ENCODE measurements at regions not wholly inside any gene's neighbourhood (a gene's known extent, or its start where the extent isn't known, plus 50 kb on each side); places are given as distances from the start of the nearest gene placed in this dataset.
"Not testable (repeated sequence)": the region's sequence is repeated elsewhere in the genome, so short reads cannot be mapped to it uniquely, and the experiment has no call there.

- TF ChIP-seq PPARA (CRISPR knock-in tag; IDR thresholded peaks at IDR 0.05; ENCODE audit: borderline replicate concordance), result no peak
- TF ChIP-seq RARB (CRISPR knock-in tag; IDR thresholded peaks at IDR 0.05), result no peak
- TF ChIP-seq ZNF70 (CRISPR knock-in tag; IDR thresholded peaks at IDR 0.05), result no peak
- no peak for TF ChIP-seq TCF4 (CRISPR knock-in tag; IDR thresholded peaks at IDR 0.05; ENCODE audit: borderline replicate concordance)
- no peak for TF ChIP-seq ARNTL (CRISPR knock-in tag; IDR thresholded peaks at IDR 0.05; ENCODE audit: borderline replicate concordance, low read depth)
- no peak for TF ChIP-seq CREB5 (CRISPR knock-in tag; IDR thresholded peaks at IDR 0.05; ENCODE audit: low read depth)
- TF ChIP-seq ZFP3 (CRISPR knock-in tag; IDR thresholded peaks at IDR 0.05), result no peak
- TF ChIP-seq TSHZ2 (CRISPR knock-in tag; IDR thresholded peaks at IDR 0.05), result no peak
Observed at GRCh38 chr6:43885399-43886066, 115.5 kb downstream of the VEGFA start.

DNA sequence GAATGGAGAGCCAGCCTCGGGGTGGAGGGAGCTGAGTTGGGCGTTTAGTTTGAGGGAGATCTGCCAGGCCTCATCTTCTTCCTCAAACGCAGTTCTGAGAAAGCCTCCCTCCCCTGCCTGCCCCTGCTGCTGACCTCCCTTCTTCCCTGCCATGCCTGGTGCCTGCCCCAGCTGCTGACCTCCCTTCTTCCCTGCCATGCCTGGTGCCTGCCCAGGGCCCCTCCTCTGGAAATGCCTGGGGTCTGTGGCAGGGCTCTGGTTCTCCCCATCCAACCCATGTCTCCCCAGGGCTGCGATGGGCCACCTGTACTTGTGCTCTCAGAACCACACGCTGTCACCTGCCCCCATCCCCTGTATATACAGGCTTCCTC is 114.6 kb downstream of the VEGFA start:
- TF ChIP-seq BACH2 (CRISPR knock-in tag; IDR thresholded peaks at IDR 0.05; ENCODE audit: borderline replicate concordance) (no peak), TSHZ2 (CRISPR knock-in tag; IDR thresholded peaks at IDR 0.05) (no peak), CREB5 (CRISPR knock-in tag; IDR thresholded peaks at IDR 0.05; ENCODE audit: low read depth) (no peak)
- no peak for ATAC-seq

More at GRCh38 chr6:43885399-43886066, 115.5 kb downstream of the VEGFA start:
- no peak for ATAC-seq

GRCh38 chr6:43883847-43884651 is 114.0 kb downstream of the VEGFA start:
- no peak for ATAC-seq
- TF ChIP-seq, protein P1, sequence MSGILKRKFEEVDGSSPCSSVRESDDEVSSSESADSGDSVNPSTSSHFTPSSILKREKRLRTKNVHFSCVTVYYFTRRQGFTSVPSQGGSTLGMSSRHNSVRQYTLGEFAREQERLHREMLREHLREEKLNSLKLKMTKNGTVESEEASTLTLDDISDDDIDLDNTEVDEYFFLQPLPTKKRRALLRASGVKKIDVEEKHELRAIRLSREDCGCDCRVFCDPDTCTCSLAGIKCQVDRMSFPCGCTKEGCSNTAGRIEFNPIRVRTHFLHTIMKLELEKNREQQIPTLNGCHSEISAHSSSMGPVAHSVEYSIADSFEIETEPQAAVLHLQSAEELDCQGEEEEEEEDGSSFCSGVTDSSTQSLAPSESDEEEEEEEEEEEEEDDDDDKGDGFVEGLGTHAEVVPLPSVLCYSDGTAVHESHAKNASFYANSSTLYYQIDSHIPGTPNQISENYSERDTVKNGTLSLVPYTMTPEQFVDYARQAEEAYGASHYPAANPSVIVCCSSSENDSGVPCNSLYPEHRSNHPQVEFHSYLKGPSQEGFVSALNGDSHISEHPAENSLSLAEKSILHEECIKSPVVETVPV (CRISPR knock-in tag; IDR thresholded peaks at IDR 0.05), result no peak
- TF ChIP-seq OSR1 (CRISPR knock-in tag; IDR thresholded peaks at IDR 0.05) (no peak), ISL1 (CRISPR knock-in tag; IDR thresholded peaks at IDR 0.05) (no peak), TCF4 (CRISPR knock-in tag; IDR thresholded peaks at IDR 0.05; ENCODE audit: borderline replicate concordance) (no peak), ARNTL (CRISPR knock-in tag; IDR thresholded peaks at IDR 0.05; ENCODE audit: borderline replicate concordance, low read depth) (no peak), ZFP3 (CRISPR knock-in tag; IDR thresholded peaks at IDR 0.05) (no peak), CSDC2 (CRISPR knock-in tag; IDR thresholded peaks at IDR 0.05) (no peak), RARB (CRISPR knock-in tag; IDR thresholded peaks at IDR 0.05) (no peak), SNAI2 (CRISPR knock-in tag; IDR thresholded peaks at IDR 0.05) (no peak), ESRRG (CRISPR knock-in tag; IDR thresholded peaks at IDR 0.05) (no peak), ZNF565 (CRISPR knock-in tag; conservative IDR thresholded peaks at IDR 0.05; ENCODE audit: low read depth) (no peak), ZC3H10 (CRISPR knock-in tag; IDR thresholded peaks at IDR 0.05) (no peak), ZNF70 (CRISPR knock-in tag; IDR thresholded peaks at IDR 0.05) (no peak), BACH2 (CRISPR knock-in tag; IDR thresholded peaks at IDR 0.05; ENCODE audit: borderline replicate concordance) (no peak), PPARA (CRISPR knock-in tag; IDR thresholded peaks at IDR 0.05; ENCODE audit: borderline replicate concordance) (no peak), ZNF8 (CRISPR knock-in tag; IDR thresholded peaks at IDR 0.05) (no peak)
- TF ChIP-seq, protein P2, sequence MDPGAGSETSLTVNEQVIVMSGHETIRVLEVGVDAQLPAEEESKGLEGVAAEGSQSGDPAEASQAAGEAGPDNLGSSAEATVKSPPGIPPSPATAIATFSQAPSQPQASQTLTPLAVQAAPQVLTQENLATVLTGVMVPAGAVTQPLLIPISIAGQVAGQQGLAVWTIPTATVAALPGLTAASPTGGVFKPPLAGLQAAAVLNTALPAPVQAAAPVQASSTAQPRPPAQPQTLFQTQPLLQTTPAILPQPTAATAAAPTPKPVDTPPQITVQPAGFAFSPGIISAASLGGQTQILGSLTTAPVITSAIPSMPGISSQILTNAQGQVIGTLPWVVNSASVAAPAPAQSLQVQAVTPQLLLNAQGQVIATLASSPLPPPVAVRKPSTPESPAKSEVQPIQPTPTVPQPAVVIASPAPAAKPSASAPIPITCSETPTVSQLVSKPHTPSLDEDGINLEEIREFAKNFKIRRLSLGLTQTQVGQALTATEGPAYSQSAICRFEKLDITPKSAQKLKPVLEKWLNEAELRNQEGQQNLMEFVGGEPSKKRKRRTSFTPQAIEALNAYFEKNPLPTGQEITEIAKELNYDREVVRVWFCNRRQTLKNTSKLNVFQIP (CRISPR knock-in tag; IDR thresholded peaks at IDR 0.05; ENCODE audit: borderline replicate concordance, low read depth), result no peak

GRCh38 chr6:43882690-43883448 is 112.9 kb downstream of the VEGFA start:
- ATAC-seq, result not testable (repeated sequence)
